Liver (tissue), 3 donors: ENCODE measurements at regions not wholly inside any gene's neighbourhood (a gene's known extent, or its start where the extent isn't known, plus 50 kb on each side); places are given as distances from the start of the nearest gene placed in this dataset.

ENCODE experiments used
- EGR1 ChIP-seq, 2 donors: IDR thresholded peaks; 2 replicates each; pipeline ENCODE4 v1.6.1; 2016 to 2018; ENCODE audit warnings: antibody characterized with exemption in 2 of 2, low read depth in 2 of 2
- TF ChIP-seq, protein P1 (sequence below): fragments of 150-350 bp; IDR thresholded peaks from 2 replicates; pipeline ENCODE4 v1.5.1; 2017; ENCODE audit warnings: improper control_type of control experiment, low read depth, low read length; ENCODE audit not compliant: missing input control
- TF ChIP-seq, protein P2 (sequence below): IDR thresholded peaks from 2 replicates; pipeline ENCODE4 v1.6.1; 2016; ENCODE audit warnings: antibody characterized with exemption
- donor health status: healthy.
- donor health status: healthy.

DNA sequence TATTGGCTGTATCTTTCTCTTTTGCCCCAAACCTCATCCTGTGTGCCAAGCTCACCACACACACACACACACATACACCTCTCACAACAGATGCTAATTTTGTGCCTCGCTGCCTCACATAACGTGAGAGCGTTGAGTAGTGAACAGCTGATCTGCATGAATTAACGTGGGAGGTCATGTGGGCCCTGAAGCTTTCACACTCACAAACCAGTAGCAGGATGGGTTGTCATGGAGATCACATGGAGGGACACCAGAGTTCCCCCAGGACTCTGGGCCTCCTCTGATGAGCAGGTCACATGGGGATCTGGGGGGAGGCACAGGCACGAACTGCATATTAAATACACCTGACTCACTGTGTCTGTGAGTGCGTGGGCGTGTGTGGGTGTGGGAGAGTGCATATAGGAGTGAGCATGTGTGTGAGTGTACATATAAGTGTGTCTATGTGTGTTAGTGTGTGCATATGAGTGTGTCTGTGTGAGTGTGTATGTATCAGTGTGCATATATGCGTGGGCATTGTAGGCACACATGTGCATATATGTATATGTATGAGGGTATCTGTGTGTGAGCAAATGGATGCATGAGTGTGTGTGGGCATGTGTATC lies 62.7 kb upstream of the SULF2 start:
- TF ChIP-seq, protein P1, sequence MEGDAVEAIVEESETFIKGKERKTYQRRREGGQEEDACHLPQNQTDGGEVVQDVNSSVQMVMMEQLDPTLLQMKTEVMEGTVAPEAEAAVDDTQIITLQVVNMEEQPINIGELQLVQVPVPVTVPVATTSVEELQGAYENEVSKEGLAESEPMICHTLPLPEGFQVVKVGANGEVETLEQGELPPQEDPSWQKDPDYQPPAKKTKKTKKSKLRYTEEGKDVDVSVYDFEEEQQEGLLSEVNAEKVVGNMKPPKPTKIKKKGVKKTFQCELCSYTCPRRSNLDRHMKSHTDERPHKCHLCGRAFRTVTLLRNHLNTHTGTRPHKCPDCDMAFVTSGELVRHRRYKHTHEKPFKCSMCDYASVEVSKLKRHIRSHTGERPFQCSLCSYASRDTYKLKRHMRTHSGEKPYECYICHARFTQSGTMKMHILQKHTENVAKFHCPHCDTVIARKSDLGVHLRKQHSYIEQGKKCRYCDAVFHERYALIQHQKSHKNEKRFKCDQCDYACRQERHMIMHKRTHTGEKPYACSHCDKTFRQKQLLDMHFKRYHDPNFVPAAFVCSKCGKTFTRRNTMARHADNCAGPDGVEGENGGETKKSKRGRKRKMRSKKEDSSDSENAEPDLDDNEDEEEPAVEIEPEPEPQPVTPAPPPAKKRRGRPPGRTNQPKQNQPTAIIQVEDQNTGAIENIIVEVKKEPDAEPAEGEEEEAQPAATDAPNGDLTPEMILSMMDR, result no peak
- TF ChIP-seq, protein P2, sequence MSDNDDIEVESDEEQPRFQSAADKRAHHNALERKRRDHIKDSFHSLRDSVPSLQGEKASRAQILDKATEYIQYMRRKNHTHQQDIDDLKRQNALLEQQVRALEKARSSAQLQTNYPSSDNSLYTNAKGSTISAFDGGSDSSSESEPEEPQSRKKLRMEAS, result no peak
- no peak for TF ChIP-seq EGR1 (IDR thresholded peaks at IDR 0.05; ENCODE audit: low read depth in 2 of 2)
